ENCODE measurements at regions not wholly inside any gene's neighbourhood (a gene's known extent, or its start where the extent isn't known, plus 50 kb on each side); places are given as distances from the start of the nearest gene placed in this dataset.

DNA sequence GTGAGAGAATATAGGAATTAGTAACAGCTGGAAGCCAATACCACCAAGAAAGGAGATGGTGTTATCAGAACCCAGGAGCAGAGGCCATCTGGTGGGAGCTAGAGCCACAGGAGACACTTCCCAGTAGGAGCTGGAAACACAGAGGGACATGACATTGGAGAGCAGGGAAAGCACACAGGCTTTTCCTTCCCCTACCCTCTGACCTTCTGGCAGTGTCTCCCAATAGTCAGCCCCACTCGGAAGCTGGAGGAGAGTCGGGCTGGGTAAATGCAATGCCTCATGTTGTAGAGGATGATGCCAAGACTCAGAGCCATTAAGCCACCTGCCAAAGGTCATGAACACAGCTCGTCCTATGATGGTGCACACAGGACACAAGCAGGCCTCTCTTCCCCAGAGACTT, 538.5 kb downstream of the BCL11B start:
- CTCF ChIA-PET: no interaction called here
- ATAC-seq (no peak), DNase-seq (ENCODE audit: low spot score) (no peak)
- no peaks in the 10 kb centered on the region for H3K4me1 Mint-ChIP-seq
- no peaks in the 10 kb centered on the region for H3K36me3 Mint-ChIP-seq
- POLR2A ChIA-PET: no interaction called here
- no peaks in the 10 kb centered on the region for H3K27me3 Mint-ChIP-seq (ENCODE audit: low read depth)
- no peak overlapping the region for H3K4me3 Mint-ChIP-seq
- TF ChIP-seq JAZF1 (CRISPR knock-in tag; IDR thresholded peaks at IDR 0.05) (no peak), ZNF219 (CRISPR knock-in tag; IDR thresholded peaks at IDR 0.05; ENCODE audit: borderline replicate concordance) (no peak), HMGA2 (CRISPR knock-in tag; IDR thresholded peaks at IDR 0.05) (no peak), IRF2 (CRISPR knock-in tag; IDR thresholded peaks at IDR 0.05; ENCODE audit: borderline replicate concordance, low read depth) (no peak), ETV6 (CRISPR knock-in tag; IDR thresholded peaks at IDR 0.05) (no peak)
- TF ChIP-seq, protein P1, sequence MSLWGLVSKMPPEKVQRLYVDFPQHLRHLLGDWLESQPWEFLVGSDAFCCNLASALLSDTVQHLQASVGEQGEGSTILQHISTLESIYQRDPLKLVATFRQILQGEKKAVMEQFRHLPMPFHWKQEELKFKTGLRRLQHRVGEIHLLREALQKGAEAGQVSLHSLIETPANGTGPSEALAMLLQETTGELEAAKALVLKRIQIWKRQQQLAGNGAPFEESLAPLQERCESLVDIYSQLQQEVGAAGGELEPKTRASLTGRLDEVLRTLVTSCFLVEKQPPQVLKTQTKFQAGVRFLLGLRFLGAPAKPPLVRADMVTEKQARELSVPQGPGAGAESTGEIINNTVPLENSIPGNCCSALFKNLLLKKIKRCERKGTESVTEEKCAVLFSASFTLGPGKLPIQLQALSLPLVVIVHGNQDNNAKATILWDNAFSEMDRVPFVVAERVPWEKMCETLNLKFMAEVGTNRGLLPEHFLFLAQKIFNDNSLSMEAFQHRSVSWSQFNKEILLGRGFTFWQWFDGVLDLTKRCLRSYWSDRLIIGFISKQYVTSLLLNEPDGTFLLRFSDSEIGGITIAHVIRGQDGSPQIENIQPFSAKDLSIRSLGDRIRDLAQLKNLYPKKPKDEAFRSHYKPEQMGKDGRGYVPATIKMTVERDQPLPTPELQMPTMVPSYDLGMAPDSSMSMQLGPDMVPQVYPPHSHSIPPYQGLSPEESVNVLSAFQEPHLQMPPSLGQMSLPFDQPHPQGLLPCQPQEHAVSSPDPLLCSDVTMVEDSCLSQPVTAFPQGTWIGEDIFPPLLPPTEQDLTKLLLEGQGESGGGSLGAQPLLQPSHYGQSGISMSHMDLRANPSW (CRISPR knock-in tag; conservative IDR thresholded peaks at IDR 0.05; ENCODE audit: low read depth): no peak
- TF ChIP-seq, protein P2, sequence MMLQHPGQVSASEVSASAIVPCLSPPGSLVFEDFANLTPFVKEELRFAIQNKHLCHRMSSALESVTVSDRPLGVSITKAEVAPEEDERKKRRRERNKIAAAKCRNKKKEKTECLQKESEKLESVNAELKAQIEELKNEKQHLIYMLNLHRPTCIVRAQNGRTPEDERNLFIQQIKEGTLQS (CRISPR knock-in tag; conservative IDR thresholded peaks at IDR 0.05): no peak
- TF ChIP-seq, protein P3, sequence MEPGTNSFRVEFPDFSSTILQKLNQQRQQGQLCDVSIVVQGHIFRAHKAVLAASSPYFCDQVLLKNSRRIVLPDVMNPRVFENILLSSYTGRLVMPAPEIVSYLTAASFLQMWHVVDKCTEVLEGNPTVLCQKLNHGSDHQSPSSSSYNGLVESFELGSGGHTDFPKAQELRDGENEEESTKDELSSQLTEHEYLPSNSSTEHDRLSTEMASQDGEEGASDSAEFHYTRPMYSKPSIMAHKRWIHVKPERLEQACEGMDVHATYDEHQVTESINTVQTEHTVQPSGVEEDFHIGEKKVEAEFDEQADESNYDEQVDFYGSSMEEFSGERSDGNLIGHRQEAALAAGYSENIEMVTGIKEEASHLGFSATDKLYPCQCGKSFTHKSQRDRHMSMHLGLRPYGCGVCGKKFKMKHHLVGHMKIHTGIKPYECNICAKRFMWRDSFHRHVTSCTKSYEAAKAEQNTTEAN (CRISPR knock-in tag; IDR thresholded peaks at IDR 0.05): no peak
- TF ChIP-seq, protein P4, sequence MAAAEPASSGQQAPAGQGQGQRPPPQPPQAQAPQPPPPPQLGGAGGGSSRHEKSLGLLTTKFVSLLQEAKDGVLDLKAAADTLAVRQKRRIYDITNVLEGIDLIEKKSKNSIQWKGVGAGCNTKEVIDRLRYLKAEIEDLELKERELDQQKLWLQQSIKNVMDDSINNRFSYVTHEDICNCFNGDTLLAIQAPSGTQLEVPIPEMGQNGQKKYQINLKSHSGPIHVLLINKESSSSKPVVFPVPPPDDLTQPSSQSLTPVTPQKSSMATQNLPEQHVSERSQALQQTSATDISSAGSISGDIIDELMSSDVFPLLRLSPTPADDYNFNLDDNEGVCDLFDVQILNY (CRISPR knock-in tag; IDR thresholded peaks at IDR 0.05): no peak
- TF ChIP-seq, protein P5, sequence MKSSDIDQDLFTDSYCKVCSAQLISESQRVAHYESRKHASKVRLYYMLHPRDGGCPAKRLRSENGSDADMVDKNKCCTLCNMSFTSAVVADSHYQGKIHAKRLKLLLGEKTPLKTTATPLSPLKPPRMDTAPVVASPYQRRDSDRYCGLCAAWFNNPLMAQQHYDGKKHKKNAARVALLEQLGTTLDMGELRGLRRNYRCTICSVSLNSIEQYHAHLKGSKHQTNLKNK (CRISPR knock-in tag; IDR thresholded peaks at IDR 0.05): no peak
- no peak overlapping the region for H3K27ac Mint-ChIP-seq
- peaks cover 36% of the 10 kb centered on the region for H3K9me3 Mint-ChIP-seq

DNA sequence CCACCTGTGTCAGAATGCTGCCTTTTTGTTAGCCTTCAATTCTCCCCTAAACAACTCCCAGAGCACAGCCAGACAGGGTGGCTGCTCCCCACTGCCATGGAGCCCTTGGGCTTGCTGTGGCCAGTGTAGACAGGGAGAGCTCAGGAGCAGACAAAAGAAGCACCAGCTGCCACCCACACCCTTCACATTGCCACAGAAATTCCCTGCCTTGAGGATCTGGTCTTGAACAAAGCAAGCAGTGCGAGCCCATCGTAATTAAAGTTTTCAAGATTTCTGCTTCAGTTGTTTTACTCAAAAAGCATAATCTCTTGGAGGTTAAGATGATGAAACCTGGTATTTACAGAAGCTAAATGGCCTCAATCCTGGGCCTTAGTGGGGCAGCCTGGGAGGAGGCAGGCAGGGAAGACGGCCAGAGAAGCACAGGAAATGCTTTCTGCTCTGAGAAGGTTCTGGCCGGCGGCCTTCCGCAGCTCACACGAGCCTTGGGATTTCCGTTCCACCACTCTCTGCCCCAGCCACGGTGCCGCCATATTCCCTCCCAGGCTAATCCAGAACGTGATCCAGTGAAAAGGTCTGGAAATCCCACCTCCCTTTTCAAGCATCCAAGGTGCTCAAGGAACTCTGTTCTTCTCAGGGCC, 535.2 kb downstream of the BCL11B start:
- ATAC-seq (no peak), DNase-seq (ENCODE audit: low spot score) (no peak)
- H3K36me3 Mint-ChIP-seq: no peaks in the 10 kb centered on the region
- H3K4me1 Mint-ChIP-seq: peaks cover 6% of the 10 kb centered on the region
- peaks cover 34% of the 10 kb centered on the region for H3K9me3 Mint-ChIP-seq
- H3K4me3 Mint-ChIP-seq: no peak overlapping the region
- TF ChIP-seq GABPB1 (CRISPR knock-in tag; IDR thresholded peaks at IDR 0.05) (no peak), IRF2 (CRISPR knock-in tag; IDR thresholded peaks at IDR 0.05; ENCODE audit: borderline replicate concordance, low read depth) (no peak), ZNF219 (CRISPR knock-in tag; IDR thresholded peaks at IDR 0.05; ENCODE audit: borderline replicate concordance) (no peak)
- TF ChIP-seq, protein P6, sequence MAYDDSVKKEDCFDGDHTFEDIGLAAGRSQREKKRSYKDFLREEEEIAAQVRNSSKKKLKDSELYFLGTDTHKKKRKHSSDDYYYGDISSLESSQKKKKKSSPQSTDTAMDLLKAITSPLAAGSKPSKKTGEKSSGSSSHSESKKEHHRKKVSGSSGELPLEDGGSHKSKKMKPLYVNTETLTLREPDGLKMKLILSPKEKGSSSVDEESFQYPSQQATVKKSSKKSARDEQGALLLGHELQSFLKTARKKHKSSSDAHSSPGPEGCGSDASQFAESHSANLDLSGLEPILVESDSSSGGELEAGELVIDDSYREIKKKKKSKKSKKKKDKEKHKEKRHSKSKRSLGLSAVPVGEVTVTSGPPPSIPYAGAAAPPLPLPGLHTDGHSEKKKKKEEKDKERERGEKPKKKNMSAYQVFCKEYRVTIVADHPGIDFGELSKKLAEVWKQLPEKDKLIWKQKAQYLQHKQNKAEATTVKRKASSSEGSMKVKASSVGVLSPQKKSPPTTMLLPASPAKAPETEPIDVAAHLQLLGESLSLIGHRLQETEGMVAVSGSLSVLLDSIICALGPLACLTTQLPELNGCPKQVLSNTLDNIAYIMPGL (CRISPR knock-in tag; IDR thresholded peaks at IDR 0.05): no peak
- H3K27me3 Mint-ChIP-seq (ENCODE audit: low read depth): no peaks in the 10 kb centered on the region
- ChIA-PET POLR2A (no interaction called here), CTCF (no interaction called here)
- no peak overlapping the region for H3K27ac Mint-ChIP-seq

DNA sequence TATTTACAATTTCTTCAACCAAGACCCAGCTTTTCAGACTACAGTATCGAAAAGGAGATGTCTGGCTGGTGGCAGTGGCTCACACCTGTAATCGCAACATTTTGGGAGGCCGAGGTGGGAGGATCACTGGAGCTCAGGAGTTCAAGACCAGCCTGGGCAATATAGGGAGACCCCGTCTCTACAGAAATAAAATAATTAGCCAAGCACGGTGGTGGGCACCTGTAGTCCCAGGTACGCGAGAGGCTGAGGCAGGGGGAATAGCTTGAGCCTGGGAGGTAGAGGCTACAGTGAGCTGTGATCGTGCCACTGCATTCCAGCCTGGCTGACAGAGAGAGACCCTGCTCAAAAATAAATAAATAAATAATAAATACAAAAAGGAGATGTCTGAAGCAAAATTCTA, 530.5 kb downstream of the BCL11B start:
- Mint-ChIP-seq H3K9me3 (peaks cover 9% of the 10 kb centered on the region), H3K27me3 (ENCODE audit: low read depth) (no peaks in the 10 kb centered on the region), H3K4me3 (no peak overlapping the region), H3K4me1 (peaks cover 6% of the 10 kb centered on the region), H3K27ac (no peak overlapping the region), H3K36me3 (no peaks in the 10 kb centered on the region)
- ChIA-PET CTCF (no interaction called here), POLR2A (no interaction called here)
- no peak for DNase-seq (ENCODE audit: low spot score)
- ATAC-seq: no peak
- TF ChIP-seq NFYB (CRISPR knock-in tag; conservative IDR thresholded peaks at IDR 0.05; ENCODE audit: low read depth) (no peak), FOXP1 (CRISPR knock-in tag; IDR thresholded peaks at IDR 0.05; ENCODE audit: borderline replicate concordance) (no peak), TEAD1 (CRISPR knock-in tag; IDR thresholded peaks at IDR 0.05) (no peak), FOXJ3 (CRISPR knock-in tag; IDR thresholded peaks at IDR 0.05; ENCODE audit: borderline replicate concordance) (no peak), NR3C1 (CRISPR knock-in tag; conservative IDR thresholded peaks at IDR 0.05; ENCODE audit: low read depth) (no peak)
- TF ChIP-seq, protein P7, sequence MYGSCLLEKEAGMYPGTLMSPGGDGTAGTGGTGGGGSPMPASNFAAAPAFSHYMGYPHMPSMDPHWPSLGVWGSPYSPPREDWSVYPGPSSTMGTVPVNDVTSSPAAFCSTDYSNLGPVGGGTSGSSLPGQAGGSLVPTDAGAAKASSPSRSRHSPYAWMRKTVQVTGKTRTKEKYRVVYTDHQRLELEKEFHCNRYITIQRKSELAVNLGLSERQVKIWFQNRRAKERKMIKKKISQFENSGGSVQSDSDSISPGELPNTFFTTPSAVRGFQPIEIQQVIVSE (CRISPR knock-in tag; IDR thresholded peaks at IDR 0.05; ENCODE audit: borderline replicate concordance): no peak
- TF ChIP-seq, protein P8, sequence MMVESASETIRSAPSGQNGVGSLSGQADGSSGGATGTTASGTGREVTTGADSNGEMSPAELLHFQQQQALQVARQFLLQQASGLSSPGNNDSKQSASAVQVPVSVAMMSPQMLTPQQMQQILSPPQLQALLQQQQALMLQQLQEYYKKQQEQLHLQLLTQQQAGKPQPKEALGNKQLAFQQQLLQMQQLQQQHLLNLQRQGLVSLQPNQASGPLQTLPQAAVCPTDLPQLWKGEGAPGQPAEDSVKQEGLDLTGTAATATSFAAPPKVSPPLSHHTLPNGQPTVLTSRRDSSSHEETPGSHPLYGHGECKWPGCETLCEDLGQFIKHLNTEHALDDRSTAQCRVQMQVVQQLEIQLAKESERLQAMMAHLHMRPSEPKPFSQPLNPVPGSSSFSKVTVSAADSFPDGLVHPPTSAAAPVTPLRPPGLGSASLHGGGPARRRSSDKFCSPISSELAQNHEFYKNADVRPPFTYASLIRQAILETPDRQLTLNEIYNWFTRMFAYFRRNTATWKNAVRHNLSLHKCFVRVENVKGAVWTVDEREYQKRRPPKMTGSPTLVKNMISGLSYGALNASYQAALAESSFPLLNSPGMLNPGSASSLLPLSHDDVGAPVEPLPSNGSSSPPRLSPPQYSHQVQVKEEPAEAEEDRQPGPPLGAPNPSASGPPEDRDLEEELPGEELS (CRISPR knock-in tag; IDR thresholded peaks at IDR 0.05): no peak

All from WTC11 (cell line).